ENCODE measurements at regions not wholly inside any gene's neighbourhood (a gene's known extent, or its start where the extent isn't known, plus 50 kb on each side); places are given as distances from the start of the nearest gene placed in this dataset.
"Not testable (repeated sequence)": the region's sequence is repeated elsewhere in the genome, so short reads cannot be mapped to it uniquely, and the experiment has no call there.

- Histone ChIP-seq H3K27ac (ENCODE audit: low read depth, low read length) (no peak overlapping the region), H2AFZ (ENCODE audit: low read length) (no peak overlapping the region), H3K9me3 (ENCODE audit: low read depth, low read length) (no peaks in the 10 kb centered on the region), H3K36me3 (ENCODE audit: insufficient read depth, low read length) (no peaks in the 10 kb centered on the region), H3K4me3 (ENCODE audit: insufficient read depth, low read length) (no peak overlapping the region), H3K4me1 (ENCODE audit: insufficient read depth, low read length) (no peaks in the 10 kb centered on the region), H3K27me3 (ENCODE audit: insufficient read depth, low read length) (no peaks in the 10 kb centered on the region), H3K79me2 (ENCODE audit: insufficient read depth, low read length) (no peaks in the 10 kb centered on the region), H4K20me1 (ENCODE audit: insufficient read depth, low read length) (no peaks in the 10 kb centered on the region), H3K4me2 (ENCODE audit: insufficient read depth, low read length) (no peak overlapping the region)
- no peak for TF ChIP-seq CTCF (IDR thresholded peaks at IDR 0.05; ENCODE audit: extremely low read depth, low read depth, low read length)
- no peak for DNase-seq (ENCODE audit: insufficient read length, low spot score, missing footprints)
Observed at GRCh38 chr14:44609876-44610510, 102.9 kb upstream of the FSCB start.

DNA sequence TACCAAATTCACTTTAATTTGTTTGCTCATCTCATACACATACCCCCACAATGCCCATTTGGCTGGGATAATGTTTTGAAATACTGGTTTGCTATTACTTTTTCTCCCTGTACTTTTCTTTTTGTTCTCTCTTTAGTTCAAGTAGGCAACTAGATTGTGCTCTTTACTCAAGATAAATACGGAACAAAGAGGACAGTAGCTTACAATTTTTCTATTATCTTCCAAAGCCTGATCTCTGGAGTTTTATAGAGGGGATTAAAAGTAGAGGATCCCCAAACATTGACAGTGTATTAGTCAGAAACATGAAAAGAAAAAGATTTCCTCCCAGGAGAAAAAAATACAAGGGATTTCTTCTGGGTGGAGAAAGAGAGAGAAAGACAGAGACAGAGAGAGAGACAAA is 102.1 kb upstream of the FSCB start:
- no peak for DNase-seq (ENCODE audit: insufficient read length, low spot score, missing footprints)
- no peaks in the 10 kb centered on the region for H3K36me3 ChIP-seq (ENCODE audit: insufficient read depth, low read length)
- H3K4me3 ChIP-seq (ENCODE audit: insufficient read depth, low read length) = no peak overlapping the region
- H4K20me1 ChIP-seq (ENCODE audit: insufficient read depth, low read length) = no peaks in the 10 kb centered on the region
- no peaks in the 10 kb centered on the region for H3K27me3 ChIP-seq (ENCODE audit: insufficient read depth, low read length)
- no peak overlapping the region for H2AFZ ChIP-seq (ENCODE audit: low read length)
- no peaks in the 10 kb centered on the region for H3K9me3 ChIP-seq (ENCODE audit: low read depth, low read length)
- TF ChIP-seq CTCF (IDR thresholded peaks at IDR 0.05; ENCODE audit: extremely low read depth, low read depth, low read length) = no peak
- H3K79me2 ChIP-seq (ENCODE audit: insufficient read depth, low read length) = no peaks in the 10 kb centered on the region
- H3K4me2 ChIP-seq (ENCODE audit: insufficient read depth, low read length) = no peak overlapping the region
- no peaks in the 10 kb centered on the region for H3K4me1 ChIP-seq (ENCODE audit: insufficient read depth, low read length)
- H3K27ac ChIP-seq (ENCODE audit: low read depth, low read length) = no peak overlapping the region

DNA sequence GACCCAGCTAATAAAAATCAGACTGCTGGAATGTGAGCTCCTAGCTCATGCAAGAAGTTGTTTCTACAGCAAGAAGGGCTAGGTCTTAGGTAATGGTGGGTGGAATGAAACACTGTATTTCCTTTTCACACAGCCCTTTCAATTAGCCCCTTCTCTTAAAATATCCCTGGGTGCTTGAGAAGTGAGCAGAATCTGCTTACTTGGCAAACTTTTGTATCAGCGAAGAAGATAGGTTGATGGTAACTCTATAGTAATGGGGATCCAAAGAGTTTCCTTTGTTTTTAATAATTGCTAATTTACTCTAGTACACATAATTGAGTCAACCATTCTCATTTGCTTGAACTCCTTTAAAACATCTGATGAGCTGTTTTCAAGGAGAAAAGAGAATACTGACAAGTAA is 100.6 kb upstream of the FSCB start:
- Histone ChIP-seq H4K20me1 (ENCODE audit: insufficient read depth, low read length) (no peaks in the 10 kb centered on the region), H3K79me2 (ENCODE audit: insufficient read depth, low read length) (no peaks in the 10 kb centered on the region), H3K36me3 (ENCODE audit: insufficient read depth, low read length) (no peaks in the 10 kb centered on the region), H3K4me1 (ENCODE audit: insufficient read depth, low read length) (no peaks in the 10 kb centered on the region), H3K4me2 (ENCODE audit: insufficient read depth, low read length) (no peak overlapping the region), H2AFZ (ENCODE audit: low read length) (no peak overlapping the region), H3K9me3 (ENCODE audit: low read depth, low read length) (no peaks in the 10 kb centered on the region), H3K27me3 (ENCODE audit: insufficient read depth, low read length) (no peaks in the 10 kb centered on the region), H3K27ac (ENCODE audit: low read depth, low read length) (no peak overlapping the region), H3K4me3 (ENCODE audit: insufficient read depth, low read length) (no peak overlapping the region)
- no peak for TF ChIP-seq CTCF (IDR thresholded peaks at IDR 0.05; ENCODE audit: extremely low read depth, low read depth, low read length)
- no peak for DNase-seq (ENCODE audit: insufficient read length, low spot score, missing footprints)

GRCh38 chr14:44606576-44606975 is 99.5 kb upstream of the FSCB start:
- Histone ChIP-seq H3K4me2 (ENCODE audit: insufficient read depth, low read length) (no peak overlapping the region), H3K4me3 (ENCODE audit: insufficient read depth, low read length) (no peak overlapping the region), H3K9me3 (ENCODE audit: low read depth, low read length) (no peaks in the 10 kb centered on the region), H4K20me1 (ENCODE audit: insufficient read depth, low read length) (no peaks in the 10 kb centered on the region), H3K27ac (ENCODE audit: low read depth, low read length) (no peak overlapping the region), H3K79me2 (ENCODE audit: insufficient read depth, low read length) (no peaks in the 10 kb centered on the region), H2AFZ (ENCODE audit: low read length) (no peak overlapping the region), H3K27me3 (ENCODE audit: insufficient read depth, low read length) (no peaks in the 10 kb centered on the region), H3K4me1 (ENCODE audit: insufficient read depth, low read length) (no peaks in the 10 kb centered on the region), H3K36me3 (ENCODE audit: insufficient read depth, low read length) (no peaks in the 10 kb centered on the region)
- DNase-seq (ENCODE audit: insufficient read length, low spot score, missing footprints) = no peak
- TF ChIP-seq CTCF (IDR thresholded peaks at IDR 0.05; ENCODE audit: extremely low read depth, low read depth, low read length) = no peak

- not testable (repeated sequence) for H3K4me1 ChIP-seq (ENCODE audit: insufficient read depth, low read length); H4K20me1 ChIP-seq (ENCODE audit: insufficient read depth, low read length); H2AFZ ChIP-seq (ENCODE audit: low read length); H3K27me3 ChIP-seq (ENCODE audit: insufficient read depth, low read length); DNase-seq (ENCODE audit: insufficient read length, low spot score, missing footprints); H3K79me2 ChIP-seq (ENCODE audit: insufficient read depth, low read length); H3K4me2 ChIP-seq (ENCODE audit: insufficient read depth, low read length); H3K36me3 ChIP-seq (ENCODE audit: insufficient read depth, low read length); H3K9me3 ChIP-seq (ENCODE audit: low read depth, low read length); H3K27ac ChIP-seq (ENCODE audit: low read depth, low read length); H3K4me3 ChIP-seq (ENCODE audit: insufficient read depth, low read length)
Observed at GRCh38 chr14:44601266-44601665, 94.2 kb upstream of the FSCB start.

Measured in osteoblast (primary cell).